SK-N-SH treated with all-trans-retinoic acid at 6 μM for 48 hours (cell line): ENCODE measurements at regions not wholly inside any gene's neighbourhood (a gene's known extent, or its start where the extent isn't known, plus 50 kb on each side); places are given as distances from the start of the nearest gene placed in this dataset.

Experiments used
- ATAC-seq: fragments of 200-7000 bp; cut with Tn5 transposase; 3 replicates; pipeline ENCODE4 v1.9.1; 2020; ENCODE audit warnings: mild to moderate bottlenecking, moderate library complexity
- ARNTL ChIP-seq: fragments of 450-650 bp; formaldehyde crosslinking; IDR thresholded peaks from 2 replicates; pipeline ENCODE4 v1.5.0; 2020; ENCODE audit warnings: low read depth, mild to moderate bottlenecking, moderate library complexity, borderline replicate concordance
- BACH2 ChIP-seq: fragments of 250-450 bp; sonication (Bioruptor Pico); IDR thresholded peaks from 2 replicates; pipeline ENCODE4 v1.9.0; 2021; ENCODE audit warnings: mild to moderate bottlenecking, borderline replicate concordance
- CREB5 ChIP-seq: fragments of 250-450 bp; sonication (Bioruptor Pico); IDR thresholded peaks from 2 replicates; pipeline ENCODE4 v1.5.1; 2020; ENCODE audit warnings: low read depth, mild to moderate bottlenecking, moderate library complexity
- CSDC2 ChIP-seq: fragments of 250-450 bp; sonication (Bioruptor Pico); IDR thresholded peaks from 2 replicates; pipeline ENCODE4 v1.5.0; 2020; ENCODE audit warnings: mild to moderate bottlenecking, moderate library complexity
- CSRNP3 ChIP-seq: fragments of 250-450 bp; sonication (Bioruptor Pico); IDR thresholded peaks from 2 replicates; pipeline ENCODE4 v1.5.1; 2021; ENCODE audit warnings: mild to moderate bottlenecking, moderate library complexity
- ESRRG ChIP-seq: fragments of 250-450 bp; sonication (Bioruptor Pico); IDR thresholded peaks from 2 replicates; pipeline ENCODE4 v1.6.1; 2021; ENCODE audit warnings: mild to moderate bottlenecking
- GLIS3 ChIP-seq: fragments of 250-450 bp; sonication (Bioruptor Pico); IDR thresholded peaks from 2 replicates; pipeline ENCODE4 v1.5.0; 2020; ENCODE audit warnings: mild to moderate bottlenecking, moderate library complexity
- ISL1 ChIP-seq: fragments of 250-450 bp; sonication (Bioruptor Pico); IDR thresholded peaks from 2 replicates; pipeline ENCODE4 v2.1.2; 2022; ENCODE audit warnings: mild to moderate bottlenecking, moderate library complexity
- OSR1 ChIP-seq: fragments of 250-450 bp; sonication (Bioruptor Pico); IDR thresholded peaks from 2 replicates; pipeline ENCODE4 v1.8.0; 2022; ENCODE audit warnings: moderate library complexity, mild to moderate bottlenecking, inconsistent platforms
- PATZ1 ChIP-seq: fragments of 250-450 bp; sonication (Bioruptor Pico); IDR thresholded peaks from 2 replicates; pipeline ENCODE4 v1.8.0; 2020; ENCODE audit warnings: mild to moderate bottlenecking, moderate library complexity, borderline replicate concordance
- POU6F1 ChIP-seq: fragments of 250-450 bp; sonication (Bioruptor Pico); IDR thresholded peaks from 2 replicates; pipeline ENCODE4 v1.8.0; 2021; ENCODE audit warnings: low read depth, mild to moderate bottlenecking, moderate library complexity, borderline replicate concordance
- PPARA ChIP-seq: fragments of 250-450 bp; sonication (Bioruptor Pico); IDR thresholded peaks from 2 replicates; pipeline ENCODE4 v1.5.0; 2020; ENCODE audit warnings: mild to moderate bottlenecking, borderline replicate concordance
- RARB ChIP-seq: fragments of 250-450 bp; sonication (Bioruptor Pico); IDR thresholded peaks from 2 replicates; pipeline ENCODE4 v1.8.0; 2021; ENCODE audit warnings: mild to moderate bottlenecking, moderate library complexity
- SNAI2 ChIP-seq: fragments of 250-450 bp; sonication (Bioruptor Pico); IDR thresholded peaks from 2 replicates; pipeline ENCODE4 v1.5.0; 2020; ENCODE audit warnings: mild to moderate bottlenecking, moderate library complexity
- TOX ChIP-seq: fragments of 250-450 bp; sonication (Bioruptor Pico); IDR thresholded peaks from 2 replicates; pipeline ENCODE4 v1.8.0; 2021; ENCODE audit warnings: mild to moderate bottlenecking, moderate library complexity, borderline replicate concordance
- TSHZ2 ChIP-seq: fragments of 250-450 bp; sonication (Bioruptor Pico); IDR thresholded peaks from 2 replicates; pipeline ENCODE4 v1.5.0; 2020; ENCODE audit warnings: mild to moderate bottlenecking, moderate library complexity
- ZC3H10 ChIP-seq: fragments of 250-450 bp; sonication (Bioruptor Pico); IDR thresholded peaks from 2 replicates; pipeline ENCODE4 v1.5.1; 2021; ENCODE audit warnings: mild to moderate bottlenecking, moderate library complexity
- ZFP30 ChIP-seq: fragments of 450-650 bp; formaldehyde crosslinking; IDR thresholded peaks from 2 replicates; pipeline ENCODE4 v1.5.0; 2022; ENCODE audit warnings: mild to moderate bottlenecking, moderate library complexity
- ZNF565 ChIP-seq: fragments of 450-650 bp; formaldehyde crosslinking; conservative IDR thresholded peaks from 2 replicates; pipeline ENCODE4 v1.5.0; 2020; ENCODE audit warnings: low read depth, mild to moderate bottlenecking, moderate library complexity
- ZNF8 ChIP-seq: fragments of 450-650 bp; formaldehyde crosslinking; IDR thresholded peaks from 2 replicates; pipeline ENCODE4 v1.5.0; 2020; ENCODE audit warnings: mild to moderate bottlenecking, moderate library complexity

- peak; percentile 96 for ATAC-seq
- TF ChIP-seq ARNTL (CRISPR knock-in tag) (no peak), OSR1 (CRISPR knock-in tag) (no peak), POU6F1 (peak; percentile 51; the same call in 1 of the 2 replicates), ZC3H10 (CRISPR knock-in tag) (peak; percentile 86), TOX (CRISPR knock-in tag) (peak; percentile 21; the same call in 1 of the 2 replicates), RARB (CRISPR knock-in tag) (no peak; the same call in 1 of the 2 replicates), ZNF565 (no peak), ISL1 (0 out of 2 replicates have a peak, but pooled peaks have one; percentile 10), GLIS3 (CRISPR knock-in tag) (no peak), PPARA (CRISPR knock-in tag) (no peak)
These were observed 102.3 kb downstream of the OSR1 start for GRCh38 chr2:19256121-19256601.

GRCh38 chr2:19255481-19255880 lies 102.9 kb downstream of the OSR1 start:
- ATAC-seq = peak; percentile 22; the same call in 2 of the 3 replicates
- no peak for TF ChIP-seq ZNF8
- no peak for TF ChIP-seq TSHZ2 (CRISPR knock-in tag)
- no peak for TF ChIP-seq OSR1 (CRISPR knock-in tag)
- no peak for TF ChIP-seq BACH2 (CRISPR knock-in tag)
- no peak for TF ChIP-seq ESRRG (CRISPR knock-in tag)
- no peak for TF ChIP-seq SNAI2
- no peak for TF ChIP-seq CSRNP3 (CRISPR knock-in tag)
- no peak for TF ChIP-seq ZC3H10 (CRISPR knock-in tag)
- TF ChIP-seq GLIS3 (CRISPR knock-in tag) = no peak
- no peak for TF ChIP-seq POU6F1
- TF ChIP-seq TOX (CRISPR knock-in tag) = no peak
- TF ChIP-seq PPARA (CRISPR knock-in tag) = no peak
- TF ChIP-seq ZFP30 (CRISPR knock-in tag) = no peak
- no peak for TF ChIP-seq RARB (CRISPR knock-in tag)
- no peak for TF ChIP-seq CSDC2 (CRISPR knock-in tag)
- TF ChIP-seq ZNF565 = no peak
- TF ChIP-seq ARNTL (CRISPR knock-in tag) = no peak
- no peak for TF ChIP-seq CREB5 (CRISPR knock-in tag)

- ATAC-seq = no peak
- TF ChIP-seq ARNTL (CRISPR knock-in tag) (no peak), BACH2 (CRISPR knock-in tag) (no peak), ZFP30 (CRISPR knock-in tag) (no peak)
These were observed 106.9 kb downstream of the OSR1 start for GRCh38 chr2:19251554-19251953.

- ATAC-seq = no peak
- TF ChIP-seq CREB5 (CRISPR knock-in tag) (no peak), PATZ1 (no peak), OSR1 (CRISPR knock-in tag) (no peak), TSHZ2 (CRISPR knock-in tag) (no peak), RARB (CRISPR knock-in tag) (no peak), ZC3H10 (CRISPR knock-in tag) (no peak)
These were observed 107.5 kb downstream of the OSR1 start for GRCh38 chr2:19250906-19251305.
